B cell (primary cell): ENCODE measurements at regions not wholly inside any gene's neighbourhood (a gene's known extent, or its start where the extent isn't known, plus 50 kb on each side); places are given as distances from the start of the nearest gene placed in this dataset.

ENCODE experiments used
- ATAC-seq: fragments of 200-7000 bp; cut with Tn5 transposase; one replicate; pipeline ENCODE4 v1.10.0; 2021; ENCODE audit warnings: low read depth, mild to moderate bottlenecking, moderate number of reproducible peaks, moderate library complexity
- CTCF ChIA-PET: fragments of 350-600 bp; sonication (Branson Sonifier 250); formaldehyde crosslinking; loops from one replicate; lab custom pipeline; 2021; ENCODE audit warnings: antibody characterized with exemption, inconsistent platforms; lab: Charles Lee
- POLR2A ChIA-PET: fragments of 350-600 bp; sonication (Branson Sonifier 250); formaldehyde crosslinking; loops from one replicate; lab custom pipeline; 2021; ENCODE audit warnings: antibody characterized with exemption; lab: Charles Lee
- DNase-seq: peaks from one replicate; pipeline ENCODE4 v3.0.0; 2013
- H2AFZ ChIP-seq: 2 replicates; pipeline ENCODE4 v1.6.1; 2012; ENCODE audit warnings: mild to moderate bottlenecking, low read depth, low read length; ENCODE audit not compliant: insufficient read depth, poor library complexity, severe bottlenecking
- H3K27ac ChIP-seq, 2 donors: 1 replicate in 1 of 2; 2 replicates in 1 of 2; pipeline ENCODE4 v1.5.1; 2012 to 2013; ENCODE audit warnings: low read length in 2 of 2, mild to moderate bottlenecking in 2 of 2, moderate library complexity in 1 of 2
- H3K27me3 ChIP-seq, 4 experiments: fragments of 200-600 bp in 1 of 4; sonication (generic) in 1 of 4; replicated peaks in 1 of 4; 1 replicate in 2 of 4; 2 replicates in 2 of 4; pipeline versions ENCODE4 v1.6.1 to v1.7.0; 2013 to 2016; ENCODE audit warnings: low read length in 3 of 4, mild to moderate bottlenecking in 2 of 4, mixed read lengths in 1 of 4, moderate library complexity in 1 of 4; ENCODE audit not compliant: insufficient read depth in 4 of 4, control insufficient read depth in 3 of 4; ENCODE audit errors: control extremely low read depth in 1 of 4
- H3K36me3 ChIP-seq, 2 experiments: replicated peaks in 1 of 2; 1 replicate in 1 of 2; 2 replicates in 1 of 2; pipeline versions ENCODE4 v1.6.1 to v1.7.1; 2013; ENCODE audit warnings: low read length in 1 of 2; ENCODE audit not compliant: insufficient read depth in 2 of 2, control insufficient read depth in 1 of 2; ENCODE audit errors: control extremely low read depth in 1 of 2, extremely low read depth in 1 of 2
- H3K4me1 ChIP-seq, 2 donors: fragments of 200-600 bp in 1 of 2; sonication (generic) in 1 of 2; 1 replicate in 1 of 2; 2 replicates in 1 of 2; pipeline versions ENCODE4 v1.5.1 to v1.6.1; 2013 to 2017; ENCODE audit warnings: low read length in 2 of 2; ENCODE audit not compliant: control insufficient read depth in 2 of 2, insufficient read depth in 2 of 2
- H3K4me2 ChIP-seq: replicated peaks from 2 replicates; pipeline ENCODE3; 2012; ENCODE audit warnings: mild to moderate bottlenecking, low read depth, low read length; ENCODE audit not compliant: poor library complexity, severe bottlenecking
- H3K4me3 ChIP-seq, 5 experiments: fragments of 200-600 bp in 1 of 5; sonication (generic) in 1 of 5; 1 replicate in 3 of 5; 2 replicates in 2 of 5; pipeline versions ENCODE4 v1.5.1 to v1.7.0; 2011 to 2016; ENCODE audit warnings: low read length in 4 of 5, mild to moderate bottlenecking in 4 of 5, low read depth in 2 of 5, control low read depth in 1 of 5, moderate library complexity in 1 of 5; ENCODE audit not compliant: insufficient read depth in 1 of 5; ENCODE audit errors: control extremely low read depth in 1 of 5, extremely low read depth in 1 of 5
- H3K79me2 ChIP-seq: fragments of 200-600 bp; sonication (generic); one replicate; pipeline ENCODE4 v1.6.0; 2016; ENCODE audit warnings: low read length; ENCODE audit not compliant: control insufficient read depth, insufficient read depth
- H3K9ac ChIP-seq: fragments of 200-600 bp; sonication (generic); 2 replicates; pipeline ENCODE4 v1.6.1; 2017; ENCODE audit warnings: mild to moderate bottlenecking, low read length, moderate library complexity
- H3K9me3 ChIP-seq, 3 donors: one replicate each; pipeline versions ENCODE4 v1.6.1 to v1.7.1; 2013; ENCODE audit warnings: low read length in 2 of 3; ENCODE audit not compliant: control insufficient read depth in 2 of 3, insufficient read depth in 1 of 3; ENCODE audit errors: control extremely low read depth in 1 of 3
- H4K20me1 ChIP-seq: 2 replicates; pipeline ENCODE4 v1.6.0; 2012; ENCODE audit warnings: mild to moderate bottlenecking, low read length; ENCODE audit not compliant: insufficient read depth, control insufficient read depth, poor library complexity, severe bottlenecking
- H3K27ac Mint-ChIP-seq: one replicate; pipeline ENCODE4 v1.8.0; 2021; ENCODE audit warnings: mixed read lengths
- H3K27me3 Mint-ChIP-seq: one replicate; pipeline ENCODE4 v1.8.0; 2021; ENCODE audit warnings: mixed read lengths
- H3K4me1 Mint-ChIP-seq: one replicate; pipeline ENCODE4 v1.8.0; 2021; ENCODE audit warnings: mixed read lengths
- H3K4me3 Mint-ChIP-seq: one replicate; pipeline ENCODE4 v1.8.0; 2021; ENCODE audit warnings: mixed read lengths
- H3K9me3 Mint-ChIP-seq: one replicate; pipeline ENCODE4 v1.8.0; 2022; ENCODE audit warnings: mixed read lengths; ENCODE audit not compliant: insufficient read depth
- EZH2 ChIP-seq: IDR thresholded peaks from 2 replicates; pipeline ENCODE4 v1.6.1; 2012; ENCODE audit warnings: borderline replicate concordance, low read depth, mild to moderate bottlenecking, moderate library complexity, low read length; ENCODE audit not compliant: insufficient read depth, poor library complexity, severe bottlenecking
- WGBS: methylation state at CpG from one replicate; pipeline ENCODE4 v1.1.5; 2013; ENCODE audit warnings: missing lambda C conversion rate; ENCODE audit not compliant: insufficient coverage; 5-methylcytosine and 5-hydroxymethylcytosine counted together
- intact Hi-C: fragments of 100-400 bp; cut with micrococcal nuclease; formaldehyde crosslinking; loops from one replicate; pipeline ENCODE4 v1.10.0; 2022
- TF ChIP-seq, protein P1 (sequence below): fragments of 200-600 bp; IDR thresholded peaks from one replicate; pipeline ENCODE4 v1.8.0; 2022; ENCODE audit warnings: antibody characterized with exemption, mild to moderate bottlenecking

- Histone ChIP-seq H3K9me3 (no peaks in the 10 kb centered on the region), H3K4me1 (no peaks in the 10 kb centered on the region), H3K27me3 (no peaks in the 10 kb centered on the region), H3K9ac (no peak overlapping the region), H3K4me3 (no peak overlapping the region), H3K79me2 (no peaks in the 10 kb centered on the region), H2AFZ (no peak overlapping the region), H3K4me2 (no peak overlapping the region), H3K27ac (no peak overlapping the region), H3K36me3 (no peaks in the 10 kb centered on the region), H4K20me1 (no peaks in the 10 kb centered on the region)
- Mint-ChIP-seq H3K4me3 (no peak overlapping the region), H3K27ac (no peak overlapping the region), H3K9me3 (peaks cover 2% of the 10 kb centered on the region), H3K4me1 (no peaks in the 10 kb centered on the region), H3K27me3 (peaks cover 3% of the 10 kb centered on the region)
- WGBS = 76% methylated on average over 2 of the region's 6 CpGs
- ChIA-PET POLR2A (no interaction called here), CTCF (no interaction called here)
- ATAC-seq = no peak
- TF ChIP-seq EZH2 = no peak
- TF ChIP-seq, protein P1, sequence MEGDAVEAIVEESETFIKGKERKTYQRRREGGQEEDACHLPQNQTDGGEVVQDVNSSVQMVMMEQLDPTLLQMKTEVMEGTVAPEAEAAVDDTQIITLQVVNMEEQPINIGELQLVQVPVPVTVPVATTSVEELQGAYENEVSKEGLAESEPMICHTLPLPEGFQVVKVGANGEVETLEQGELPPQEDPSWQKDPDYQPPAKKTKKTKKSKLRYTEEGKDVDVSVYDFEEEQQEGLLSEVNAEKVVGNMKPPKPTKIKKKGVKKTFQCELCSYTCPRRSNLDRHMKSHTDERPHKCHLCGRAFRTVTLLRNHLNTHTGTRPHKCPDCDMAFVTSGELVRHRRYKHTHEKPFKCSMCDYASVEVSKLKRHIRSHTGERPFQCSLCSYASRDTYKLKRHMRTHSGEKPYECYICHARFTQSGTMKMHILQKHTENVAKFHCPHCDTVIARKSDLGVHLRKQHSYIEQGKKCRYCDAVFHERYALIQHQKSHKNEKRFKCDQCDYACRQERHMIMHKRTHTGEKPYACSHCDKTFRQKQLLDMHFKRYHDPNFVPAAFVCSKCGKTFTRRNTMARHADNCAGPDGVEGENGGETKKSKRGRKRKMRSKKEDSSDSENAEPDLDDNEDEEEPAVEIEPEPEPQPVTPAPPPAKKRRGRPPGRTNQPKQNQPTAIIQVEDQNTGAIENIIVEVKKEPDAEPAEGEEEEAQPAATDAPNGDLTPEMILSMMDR = no peak
- intact Hi-C loops = no loop called here
- DNase-seq = no peak
These were observed 514.4 kb upstream of the PROK2 start for GRCh38 chr3:72299321-72299802.

GRCh38 chr3:72298201-72299152, 513.5 kb upstream of the PROK2 start:
- no peaks in the 10 kb centered on the region for H4K20me1 ChIP-seq
- no peak overlapping the region for H3K27ac ChIP-seq
- H3K79me2 ChIP-seq = no peaks in the 10 kb centered on the region
- no peak for TF ChIP-seq EZH2
- TF ChIP-seq, protein P1 = no peak
- H3K9me3 ChIP-seq = no peaks in the 10 kb centered on the region
- no peak overlapping the region for H3K4me2 ChIP-seq
- H3K27ac Mint-ChIP-seq = no peak overlapping the region
- H3K4me1 ChIP-seq = no peaks in the 10 kb centered on the region
- H3K27me3 Mint-ChIP-seq = peaks cover 3% of the 10 kb centered on the region
- intact Hi-C loops = no loop called here
- WGBS = 96% methylated on average over 5 of the region's 8 CpGs
- ChIA-PET CTCF (no interaction called here), POLR2A (no interaction called here)
- no peak for ATAC-seq
- no peak overlapping the region for H2AFZ ChIP-seq
- H3K36me3 ChIP-seq = no peaks in the 10 kb centered on the region
- no peak overlapping the region for H3K4me3 ChIP-seq
- H3K4me3 Mint-ChIP-seq = no peak overlapping the region
- peaks cover 2% of the 10 kb centered on the region for H3K9me3 Mint-ChIP-seq
- no peaks in the 10 kb centered on the region for H3K27me3 ChIP-seq
- H3K9ac ChIP-seq = no peak overlapping the region
- H3K4me1 Mint-ChIP-seq = no peaks in the 10 kb centered on the region
- DNase-seq = no peak
